ENCODE measurements at regions not wholly inside any gene's neighbourhood (a gene's known extent, or its start where the extent isn't known, plus 50 kb on each side); places are given as distances from the start of the nearest gene placed in this dataset.

- TF ChIP-seq, protein P1, sequence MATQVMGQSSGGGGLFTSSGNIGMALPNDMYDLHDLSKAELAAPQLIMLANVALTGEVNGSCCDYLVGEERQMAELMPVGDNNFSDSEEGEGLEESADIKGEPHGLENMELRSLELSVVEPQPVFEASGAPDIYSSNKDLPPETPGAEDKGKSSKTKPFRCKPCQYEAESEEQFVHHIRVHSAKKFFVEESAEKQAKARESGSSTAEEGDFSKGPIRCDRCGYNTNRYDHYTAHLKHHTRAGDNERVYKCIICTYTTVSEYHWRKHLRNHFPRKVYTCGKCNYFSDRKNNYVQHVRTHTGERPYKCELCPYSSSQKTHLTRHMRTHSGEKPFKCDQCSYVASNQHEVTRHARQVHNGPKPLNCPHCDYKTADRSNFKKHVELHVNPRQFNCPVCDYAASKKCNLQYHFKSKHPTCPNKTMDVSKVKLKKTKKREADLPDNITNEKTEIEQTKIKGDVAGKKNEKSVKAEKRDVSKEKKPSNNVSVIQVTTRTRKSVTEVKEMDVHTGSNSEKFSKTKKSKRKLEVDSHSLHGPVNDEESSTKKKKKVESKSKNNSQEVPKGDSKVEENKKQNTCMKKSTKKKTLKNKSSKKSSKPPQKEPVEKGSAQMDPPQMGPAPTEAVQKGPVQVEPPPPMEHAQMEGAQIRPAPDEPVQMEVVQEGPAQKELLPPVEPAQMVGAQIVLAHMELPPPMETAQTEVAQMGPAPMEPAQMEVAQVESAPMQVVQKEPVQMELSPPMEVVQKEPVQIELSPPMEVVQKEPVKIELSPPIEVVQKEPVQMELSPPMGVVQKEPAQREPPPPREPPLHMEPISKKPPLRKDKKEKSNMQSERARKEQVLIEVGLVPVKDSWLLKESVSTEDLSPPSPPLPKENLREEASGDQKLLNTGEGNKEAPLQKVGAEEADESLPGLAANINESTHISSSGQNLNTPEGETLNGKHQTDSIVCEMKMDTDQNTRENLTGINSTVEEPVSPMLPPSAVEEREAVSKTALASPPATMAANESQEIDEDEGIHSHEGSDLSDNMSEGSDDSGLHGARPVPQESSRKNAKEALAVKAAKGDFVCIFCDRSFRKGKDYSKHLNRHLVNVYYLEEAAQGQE (IDR thresholded peaks at IDR 0.05; ENCODE audit: unreplicated experiment), result no peak
- TF ChIP-seq POLR2AphosphoS5 (IDR thresholded peaks at IDR 0.05; ENCODE audit: low read depth), result no peak
- TF ChIP-seq JUNB (IDR thresholded peaks at IDR 0.05; ENCODE audit: unreplicated experiment), result no peak
- TF ChIP-seq, protein P2, sequence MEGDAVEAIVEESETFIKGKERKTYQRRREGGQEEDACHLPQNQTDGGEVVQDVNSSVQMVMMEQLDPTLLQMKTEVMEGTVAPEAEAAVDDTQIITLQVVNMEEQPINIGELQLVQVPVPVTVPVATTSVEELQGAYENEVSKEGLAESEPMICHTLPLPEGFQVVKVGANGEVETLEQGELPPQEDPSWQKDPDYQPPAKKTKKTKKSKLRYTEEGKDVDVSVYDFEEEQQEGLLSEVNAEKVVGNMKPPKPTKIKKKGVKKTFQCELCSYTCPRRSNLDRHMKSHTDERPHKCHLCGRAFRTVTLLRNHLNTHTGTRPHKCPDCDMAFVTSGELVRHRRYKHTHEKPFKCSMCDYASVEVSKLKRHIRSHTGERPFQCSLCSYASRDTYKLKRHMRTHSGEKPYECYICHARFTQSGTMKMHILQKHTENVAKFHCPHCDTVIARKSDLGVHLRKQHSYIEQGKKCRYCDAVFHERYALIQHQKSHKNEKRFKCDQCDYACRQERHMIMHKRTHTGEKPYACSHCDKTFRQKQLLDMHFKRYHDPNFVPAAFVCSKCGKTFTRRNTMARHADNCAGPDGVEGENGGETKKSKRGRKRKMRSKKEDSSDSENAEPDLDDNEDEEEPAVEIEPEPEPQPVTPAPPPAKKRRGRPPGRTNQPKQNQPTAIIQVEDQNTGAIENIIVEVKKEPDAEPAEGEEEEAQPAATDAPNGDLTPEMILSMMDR (conservative IDR thresholded peaks at IDR 0.05; ENCODE audit: low read depth in 2 of 2), result no peak
- TF ChIP-seq EZH2 (IDR thresholded peaks at IDR 0.05; ENCODE audit: low read depth, unreplicated experiment), result no peak
- no peak for TF ChIP-seq ZNF331 (CRISPR knock-in tag; IDR thresholded peaks at IDR 0.05; ENCODE audit: low read depth)
- no peak for TF ChIP-seq STAT1 (IDR thresholded peaks at IDR 0.05; ENCODE audit: unreplicated experiment)
Observed at GRCh38 chr1:165039996-165040395, 316.5 kb downstream of the LMX1A start (continued).

- Histone ChIP-seq H3K36me3 (ENCODE audit: insufficient read depth) (no peaks in the 10 kb centered on the region), H3F3A (replicated peaks; ENCODE audit: low read depth) (no peaks in the 10 kb centered on the region), H3K27ac (ENCODE audit: low read depth) (no peak overlapping the region), H3K9me2 (ENCODE audit: insufficient read depth) (no peaks in the 10 kb centered on the region), H3K27me3 (ENCODE audit: insufficient read depth) (no peaks in the 10 kb centered on the region), H3K79me2 (replicated peaks; ENCODE audit: insufficient read depth) (no peaks in the 10 kb centered on the region), H4K20me1 (replicated peaks; ENCODE audit: insufficient read depth) (no peaks in the 10 kb centered on the region), H3K4me1 (ENCODE audit: insufficient read depth) (no peaks in the 10 kb centered on the region), H2AFZ (peak overlapping the region; percentile 28), H3K4me2 (no peak overlapping the region), H3K4me3 (no peak overlapping the region)
- DNase-seq (ENCODE audit: low spot score) (no peak), ATAC-seq (no peak)
- no peak overlapping the region for H3K4me3 Mint-ChIP-seq
- H3K27ac Mint-ChIP-seq, result no peak overlapping the region
- peaks cover 8% of the 10 kb centered on the region for H3K4me1 Mint-ChIP-seq
- no peaks in the 10 kb centered on the region for H3K9me3 Mint-ChIP-seq
- no peaks in the 10 kb centered on the region for H3K27me3 Mint-ChIP-seq (ENCODE audit: insufficient read depth, low read depth, poor library complexity)
- no peaks in the 10 kb centered on the region for H3K36me3 Mint-ChIP-seq (ENCODE audit: low read depth)
- TF ChIP-seq POLR2AphosphoS5 (IDR thresholded peaks at IDR 0.05; ENCODE audit: low read depth) (no peak), EZH2 (IDR thresholded peaks at IDR 0.05; ENCODE audit: low read depth, unreplicated experiment) (no peak), STAT1 (IDR thresholded peaks at IDR 0.05; ENCODE audit: unreplicated experiment) (no peak), ZNF331 (CRISPR knock-in tag; IDR thresholded peaks at IDR 0.05; ENCODE audit: low read depth) (no peak), NANOG (IDR thresholded peaks at IDR 0.05; ENCODE audit: borderline replicate concordance) (no peak), ZNF114 (CRISPR knock-in tag; IDR thresholded peaks at IDR 0.05) (no peak), ZNF462 (CRISPR knock-in tag; IDR thresholded peaks at IDR 0.05) (no peak)
- TF ChIP-seq, protein P1 (IDR thresholded peaks at IDR 0.05; ENCODE audit: unreplicated experiment), result no peak
Observed at GRCh38 chr1:165036403-165036802, 320.1 kb downstream of the LMX1A start.

All from GM23338 (cell line).